ENCODE measurements at regions not wholly inside any gene's neighbourhood (a gene's known extent, or its start where the extent isn't known, plus 50 kb on each side); places are given as distances from the start of the nearest gene placed in this dataset.

DNA sequence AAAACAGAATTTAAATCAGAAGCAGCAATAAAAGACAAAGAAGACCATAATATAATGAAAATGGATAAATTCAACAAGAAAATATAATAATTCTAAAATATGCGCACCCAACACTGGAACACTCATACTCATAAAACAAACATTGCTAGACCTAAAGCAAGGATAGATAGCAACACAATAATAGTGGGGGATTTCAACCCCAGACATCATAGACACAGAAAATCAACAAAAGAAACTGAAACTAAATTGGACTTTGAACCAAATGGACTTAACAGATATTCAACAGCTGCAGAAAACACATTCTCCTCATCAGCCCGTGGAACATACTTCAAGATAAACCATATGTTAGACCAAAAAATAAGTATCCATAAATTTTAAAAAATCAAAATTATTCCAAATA lies 1552.6 kb downstream of the C4orf33 start:
- TF ChIP-seq SUZ12 (IDR thresholded peaks at IDR 0.05) = no peak
- no peak for TF ChIP-seq NFRKB (IDR thresholded peaks at IDR 0.05)
- TF ChIP-seq, protein P1, sequence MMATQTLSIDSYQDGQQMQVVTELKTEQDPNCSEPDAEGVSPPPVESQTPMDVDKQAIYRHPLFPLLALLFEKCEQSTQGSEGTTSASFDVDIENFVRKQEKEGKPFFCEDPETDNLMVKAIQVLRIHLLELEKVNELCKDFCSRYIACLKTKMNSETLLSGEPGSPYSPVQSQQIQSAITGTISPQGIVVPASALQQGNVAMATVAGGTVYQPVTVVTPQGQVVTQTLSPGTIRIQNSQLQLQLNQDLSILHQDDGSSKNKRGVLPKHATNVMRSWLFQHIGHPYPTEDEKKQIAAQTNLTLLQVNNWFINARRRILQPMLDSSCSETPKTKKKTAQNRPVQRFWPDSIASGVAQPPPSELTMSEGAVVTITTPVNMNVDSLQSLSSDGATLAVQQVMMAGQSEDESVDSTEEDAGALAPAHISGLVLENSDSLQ (IDR thresholded peaks at IDR 0.05) = no peak
- no peak for TF ChIP-seq SP1 (IDR thresholded peaks at IDR 0.05)
- no peak for TF ChIP-seq LEF1 (IDR thresholded peaks at IDR 0.05; ENCODE audit: borderline replicate concordance)
- no peak for TF ChIP-seq CTBP1 (IDR thresholded peaks at IDR 0.05; ENCODE audit: borderline replicate concordance)
- TF ChIP-seq FOXA1 (IDR thresholded peaks at IDR 0.05) = no peak
- TF ChIP-seq FOXM1 (IDR thresholded peaks at IDR 0.05; ENCODE audit: borderline replicate concordance) = no peak
- TF ChIP-seq TARDBP (IDR thresholded peaks at IDR 0.05) = no peak
- TF ChIP-seq L3MBTL2 (conservative IDR thresholded peaks at IDR 0.05) = no peak
- no peak for TF ChIP-seq BHLHE40 (IDR thresholded peaks at IDR 0.05; ENCODE audit: borderline replicate concordance)
- no peak for TF ChIP-seq HDGF (IDR thresholded peaks at IDR 0.05; ENCODE audit: borderline replicate concordance)
- no peak for TF ChIP-seq ELF4 (IDR thresholded peaks at IDR 0.05)
- no peak for TF ChIP-seq FOXK2 (IDR thresholded peaks at IDR 0.05)

Measured in HEK293T (cell line).